WTC11 (cell line): ENCODE measurements at regions not wholly inside any gene's neighbourhood (a gene's known extent, or its start where the extent isn't known, plus 50 kb on each side); places are given as distances from the start of the nearest gene placed in this dataset.

Experiments
- ATAC-seq: fragments of 200-7000 bp; cut with Tn5 transposase; 2 replicates; pipeline ENCODE4 v1.10.0; 2021; ENCODE audit warnings: mild to moderate bottlenecking, moderate library complexity
- CTCF ChIA-PET: fragments of 300-600 bp; sonication (Branson Sonifier 250); formaldehyde crosslinking; loops from one replicate; lab custom pipeline; 2021; ENCODE audit warnings: antibody characterized with exemption; lab: Charles Lee
- POLR2A ChIA-PET: fragments of 350-600 bp; sonication (Branson Sonifier 250); formaldehyde crosslinking; loops from one replicate; lab custom pipeline; 2021; ENCODE audit warnings: antibody characterized with exemption; lab: Charles Lee
- DNase-seq: peaks from one replicate; pipeline ENCODE4 v3.0.0; 2021; ENCODE audit warnings: low spot score
- H3K27ac Mint-ChIP-seq: 2 replicates; pipeline ENCODE4 v1.8.0; 2021; ENCODE audit warnings: mixed read lengths
- H3K27me3 Mint-ChIP-seq: 2 replicates; pipeline ENCODE4 v1.8.0; 2021; ENCODE audit warnings: low read depth, mild to moderate bottlenecking, moderate library complexity, mixed read lengths
- H3K36me3 Mint-ChIP-seq: 2 replicates; pipeline ENCODE4 v1.8.0; 2021; ENCODE audit warnings: mixed read lengths
- H3K4me1 Mint-ChIP-seq: 2 replicates; pipeline ENCODE4 v1.8.0; 2022; ENCODE audit warnings: mixed read lengths
- H3K4me3 Mint-ChIP-seq: 2 replicates; pipeline ENCODE4 v1.8.0; 2021; ENCODE audit warnings: mild to moderate bottlenecking, moderate library complexity, mixed read lengths
- H3K9me3 Mint-ChIP-seq: 2 replicates; pipeline ENCODE4 v1.8.0; 2021; ENCODE audit warnings: mixed read lengths
- CTCF ChIP-seq: fragments of 200-600 bp; IDR thresholded peaks from 2 replicates; pipeline ENCODE4 v1.8.0; 2022; ENCODE audit warnings: antibody characterized with exemption
- EMX1 ChIP-seq: fragments of 250-450 bp; sonication (Bioruptor Pico); IDR thresholded peaks from 2 replicates; pipeline ENCODE4 v1.8.0; 2021; ENCODE audit warnings: mild to moderate bottlenecking
- ESRRA ChIP-seq: sonication (generic); formaldehyde crosslinking; IDR thresholded peaks from 2 replicates; pipeline ENCODE4 v1.8.1; 2022; ENCODE audit warnings: mild to moderate bottlenecking, missing genetic modification reagents, borderline replicate concordance
- FOXJ3 ChIP-seq: sonication (generic); formaldehyde crosslinking; IDR thresholded peaks from 2 replicates; pipeline ENCODE4 v1.9.0; 2021; ENCODE audit warnings: missing genetic modification reagents, mild to moderate bottlenecking, borderline replicate concordance
- GABPB1 ChIP-seq: sonication (generic); formaldehyde crosslinking; IDR thresholded peaks from 2 replicates; pipeline ENCODE4 v1.8.1; 2023; ENCODE audit warnings: mild to moderate bottlenecking, missing genetic modification reagents
- GTF2I ChIP-seq: fragments of 250-450 bp; sonication (Bioruptor Pico); conservative IDR thresholded peaks from 2 replicates; pipeline ENCODE4 v1.4.0; 2021; ENCODE audit warnings: mild to moderate bottlenecking
- IRF2 ChIP-seq: sonication (generic); formaldehyde crosslinking; IDR thresholded peaks from 2 replicates; pipeline ENCODE4 v1.8.0; 2022; ENCODE audit warnings: low read depth, missing genetic modification reagents, borderline replicate concordance
- MXD4 ChIP-seq: fragments of 250-450 bp; sonication (Bioruptor Pico); IDR thresholded peaks from 2 replicates; pipeline ENCODE4 v1.8.0; 2021; ENCODE audit warnings: mild to moderate bottlenecking, moderate library complexity, borderline replicate concordance
- MYBL2 ChIP-seq: sonication (generic); formaldehyde crosslinking; IDR thresholded peaks from 2 replicates; pipeline ENCODE4 v1.8.1; 2023; ENCODE audit warnings: mild to moderate bottlenecking, moderate library complexity, missing genetic modification reagents
- NFATC4 ChIP-seq: fragments of 250-450 bp; sonication (Bioruptor Pico); IDR thresholded peaks from 2 replicates; pipeline ENCODE4 v1.9.0; 2021; ENCODE audit warnings: mild to moderate bottlenecking
- NFE2L1 ChIP-seq: sonication (generic); formaldehyde crosslinking; IDR thresholded peaks from 2 replicates; pipeline ENCODE4 v1.8.1; 2023; ENCODE audit warnings: missing genetic modification reagents
- RORB ChIP-seq: fragments of 250-450 bp; sonication (Bioruptor Pico); IDR thresholded peaks from 2 replicates; pipeline ENCODE4 v1.9.0; 2021; ENCODE audit warnings: mild to moderate bottlenecking
- SMAD4 ChIP-seq: sonication (generic); formaldehyde crosslinking; IDR thresholded peaks from 2 replicates; pipeline ENCODE4 v1.8.0; 2022; ENCODE audit warnings: mild to moderate bottlenecking, missing genetic modification reagents
- TCF7 ChIP-seq: sonication (generic); formaldehyde crosslinking; IDR thresholded peaks from 2 replicates; pipeline ENCODE4 v1.8.0; 2022; ENCODE audit warnings: mild to moderate bottlenecking, low read depth, missing genetic modification reagents, moderate library complexity
- TEAD4 ChIP-seq: sonication (generic); formaldehyde crosslinking; IDR thresholded peaks from 2 replicates; pipeline ENCODE4 v1.8.0; 2022; ENCODE audit warnings: mild to moderate bottlenecking, missing genetic modification reagents
- ZMAT4 ChIP-seq: fragments of 250-450 bp; sonication (Bioruptor Pico); IDR thresholded peaks from 2 replicates; pipeline ENCODE4 v1.9.0; 2021; ENCODE audit warnings: mild to moderate bottlenecking
- ZNF219 ChIP-seq: sonication (generic); formaldehyde crosslinking; IDR thresholded peaks from 2 replicates; pipeline ENCODE4 v1.8.0; 2023; ENCODE audit warnings: missing genetic modification reagents, mild to moderate bottlenecking, borderline replicate concordance
- ZNF396 ChIP-seq: fragments of 250-450 bp; sonication (Bioruptor Pico); IDR thresholded peaks from 2 replicates; pipeline ENCODE4 v1.8.0; 2021; ENCODE audit warnings: mild to moderate bottlenecking, moderate library complexity, borderline replicate concordance
- TF ChIP-seq, protein P1 (sequence below): sonication (generic); formaldehyde crosslinking; IDR thresholded peaks from 2 replicates; pipeline ENCODE4 v1.8.0; 2022; ENCODE audit warnings: mild to moderate bottlenecking, missing genetic modification reagents
- TF ChIP-seq, protein P2 (sequence below): sonication (generic); formaldehyde crosslinking; IDR thresholded peaks from 2 replicates; pipeline ENCODE4 v1.8.1; 2022; ENCODE audit warnings: low read depth, mild to moderate bottlenecking, moderate library complexity, missing genetic modification reagents, borderline replicate concordance
- TF ChIP-seq, protein P3 (sequence below): fragments of 250-450 bp; sonication (Bioruptor Pico); IDR thresholded peaks from 2 replicates; pipeline ENCODE4 v1.9.0; 2021; ENCODE audit warnings: moderate library complexity, mild to moderate bottlenecking, inconsistent platforms, borderline replicate concordance
- TF ChIP-seq, protein P4 (sequence below): fragments of 250-450 bp; sonication (Bioruptor Pico); IDR thresholded peaks from 2 replicates; pipeline ENCODE4 v1.8.0; 2021; ENCODE audit warnings: mild to moderate bottlenecking
- TF ChIP-seq, protein P5 (sequence below): sonication (generic); formaldehyde crosslinking; IDR thresholded peaks from 2 replicates; pipeline ENCODE4 v1.8.1; 2023; ENCODE audit warnings: mild to moderate bottlenecking, missing genetic modification reagents
- TF ChIP-seq, protein P6 (sequence below): sonication (generic); formaldehyde crosslinking; IDR thresholded peaks from 2 replicates; pipeline ENCODE4 v1.8.1; 2022; ENCODE audit warnings: mild to moderate bottlenecking, missing genetic modification reagents, moderate library complexity, borderline replicate concordance
- TF ChIP-seq, protein P7 (sequence below): sonication (generic); formaldehyde crosslinking; IDR thresholded peaks from 2 replicates; pipeline ENCODE4 v1.8.0; 2022; ENCODE audit warnings: mild to moderate bottlenecking, missing genetic modification reagents

GRCh38 chr10:83908506-83908905 is 230.8 kb upstream of the GHITM start:
- peaks cover 15% of the 10 kb centered on the region; the same call in 1 of the 2 replicates for H3K4me1 Mint-ChIP-seq
- ChIA-PET CTCF (interaction anchor here (0.7 kb wide), 1 partner anchor 9 kb away, joined by 3 read pairs; no protein-coding TSS in a partner anchor), POLR2A (no interaction called here)
- TF ChIP-seq ZNF219 (CRISPR knock-in tag) (no peak), NFE2L1 (CRISPR knock-in tag) (no peak), GABPB1 (CRISPR knock-in tag) (no peak), ESRRA (CRISPR knock-in tag) (no peak), GTF2I (no peak), EMX1 (CRISPR knock-in tag) (no peak), TCF7 (CRISPR knock-in tag) (no peak), SMAD4 (CRISPR knock-in tag) (no peak), ZMAT4 (CRISPR knock-in tag) (no peak), MYBL2 (CRISPR knock-in tag) (no peak), MXD4 (CRISPR knock-in tag) (no peak), RORB (CRISPR knock-in tag) (no peak), ZNF396 (CRISPR knock-in tag) (no peak)
- TF ChIP-seq, protein P1, sequence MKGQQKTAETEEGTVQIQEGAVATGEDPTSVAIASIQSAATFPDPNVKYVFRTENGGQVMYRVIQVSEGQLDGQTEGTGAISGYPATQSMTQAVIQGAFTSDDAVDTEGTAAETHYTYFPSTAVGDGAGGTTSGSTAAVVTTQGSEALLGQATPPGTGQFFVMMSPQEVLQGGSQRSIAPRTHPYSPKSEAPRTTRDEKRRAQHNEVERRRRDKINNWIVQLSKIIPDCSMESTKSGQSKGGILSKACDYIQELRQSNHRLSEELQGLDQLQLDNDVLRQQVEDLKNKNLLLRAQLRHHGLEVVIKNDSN (CRISPR knock-in tag), result no peak
- TF ChIP-seq, protein P2, sequence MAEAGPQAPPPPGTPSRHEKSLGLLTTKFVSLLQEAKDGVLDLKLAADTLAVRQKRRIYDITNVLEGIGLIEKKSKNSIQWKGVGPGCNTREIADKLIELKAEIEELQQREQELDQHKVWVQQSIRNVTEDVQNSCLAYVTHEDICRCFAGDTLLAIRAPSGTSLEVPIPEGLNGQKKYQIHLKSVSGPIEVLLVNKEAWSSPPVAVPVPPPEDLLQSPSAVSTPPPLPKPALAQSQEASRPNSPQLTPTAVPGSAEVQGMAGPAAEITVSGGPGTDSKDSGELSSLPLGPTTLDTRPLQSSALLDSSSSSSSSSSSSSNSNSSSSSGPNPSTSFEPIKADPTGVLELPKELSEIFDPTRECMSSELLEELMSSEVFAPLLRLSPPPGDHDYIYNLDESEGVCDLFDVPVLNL, result no peak
- TF ChIP-seq, protein P3, sequence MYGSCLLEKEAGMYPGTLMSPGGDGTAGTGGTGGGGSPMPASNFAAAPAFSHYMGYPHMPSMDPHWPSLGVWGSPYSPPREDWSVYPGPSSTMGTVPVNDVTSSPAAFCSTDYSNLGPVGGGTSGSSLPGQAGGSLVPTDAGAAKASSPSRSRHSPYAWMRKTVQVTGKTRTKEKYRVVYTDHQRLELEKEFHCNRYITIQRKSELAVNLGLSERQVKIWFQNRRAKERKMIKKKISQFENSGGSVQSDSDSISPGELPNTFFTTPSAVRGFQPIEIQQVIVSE (CRISPR knock-in tag), result no peak
- TF ChIP-seq, protein P4, sequence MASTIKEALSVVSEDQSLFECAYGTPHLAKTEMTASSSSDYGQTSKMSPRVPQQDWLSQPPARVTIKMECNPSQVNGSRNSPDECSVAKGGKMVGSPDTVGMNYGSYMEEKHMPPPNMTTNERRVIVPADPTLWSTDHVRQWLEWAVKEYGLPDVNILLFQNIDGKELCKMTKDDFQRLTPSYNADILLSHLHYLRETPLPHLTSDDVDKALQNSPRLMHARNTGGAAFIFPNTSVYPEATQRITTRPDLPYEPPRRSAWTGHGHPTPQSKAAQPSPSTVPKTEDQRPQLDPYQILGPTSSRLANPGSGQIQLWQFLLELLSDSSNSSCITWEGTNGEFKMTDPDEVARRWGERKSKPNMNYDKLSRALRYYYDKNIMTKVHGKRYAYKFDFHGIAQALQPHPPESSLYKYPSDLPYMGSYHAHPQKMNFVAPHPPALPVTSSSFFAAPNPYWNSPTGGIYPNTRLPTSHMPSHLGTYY, result no peak
- TF ChIP-seq, protein P5, sequence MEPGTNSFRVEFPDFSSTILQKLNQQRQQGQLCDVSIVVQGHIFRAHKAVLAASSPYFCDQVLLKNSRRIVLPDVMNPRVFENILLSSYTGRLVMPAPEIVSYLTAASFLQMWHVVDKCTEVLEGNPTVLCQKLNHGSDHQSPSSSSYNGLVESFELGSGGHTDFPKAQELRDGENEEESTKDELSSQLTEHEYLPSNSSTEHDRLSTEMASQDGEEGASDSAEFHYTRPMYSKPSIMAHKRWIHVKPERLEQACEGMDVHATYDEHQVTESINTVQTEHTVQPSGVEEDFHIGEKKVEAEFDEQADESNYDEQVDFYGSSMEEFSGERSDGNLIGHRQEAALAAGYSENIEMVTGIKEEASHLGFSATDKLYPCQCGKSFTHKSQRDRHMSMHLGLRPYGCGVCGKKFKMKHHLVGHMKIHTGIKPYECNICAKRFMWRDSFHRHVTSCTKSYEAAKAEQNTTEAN (CRISPR knock-in tag), result no peak
- TF ChIP-seq, all 79 proteins: peak for 0
- no peak overlapping the region for H3K27ac Mint-ChIP-seq
- DNase-seq (no peak), ATAC-seq (peak; percentile 23)
- no peak overlapping the region for H3K4me3 Mint-ChIP-seq
- H3K9me3 Mint-ChIP-seq, result peaks cover under 1% of the 10 kb centered on the region
- no peaks in the 10 kb centered on the region for H3K27me3 Mint-ChIP-seq
- no peaks in the 10 kb centered on the region for H3K36me3 Mint-ChIP-seq

DNA sequence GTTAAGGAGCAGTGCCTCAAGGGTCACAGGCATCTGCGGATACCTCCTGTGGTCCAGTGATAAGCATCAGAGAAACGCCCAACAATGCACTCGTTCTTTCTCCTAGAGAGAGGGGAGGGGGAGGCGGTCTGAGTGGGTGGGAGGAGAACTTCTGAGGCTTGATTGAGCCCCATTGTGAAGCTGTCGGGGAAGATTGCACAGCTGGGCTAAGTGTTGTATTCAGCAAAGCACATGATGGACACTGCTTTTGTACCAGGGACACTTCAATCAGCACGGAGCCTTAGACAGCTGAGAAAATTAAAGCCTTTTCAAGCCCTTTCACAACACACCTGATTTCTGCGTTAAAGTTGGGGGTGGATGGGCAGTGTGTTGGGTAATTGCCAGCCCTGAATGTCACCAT is 230.3 kb upstream of the GHITM start:
- H3K27me3 Mint-ChIP-seq, result no peaks in the 10 kb centered on the region
- DNase-seq, result no peak
- ChIA-PET CTCF (interaction anchor here (0.7 kb wide), 1 partner anchor 8 kb away, joined by 3 read pairs; no protein-coding TSS in a partner anchor), POLR2A (no interaction called here)
- H3K4me3 Mint-ChIP-seq, result no peak overlapping the region
- H3K27ac Mint-ChIP-seq, result no peak overlapping the region
- H3K9me3 Mint-ChIP-seq, result no peaks in the 10 kb centered on the region
- peaks cover 15% of the 10 kb centered on the region; the same call in 1 of the 2 replicates for H3K4me1 Mint-ChIP-seq
- no peaks in the 10 kb centered on the region for H3K36me3 Mint-ChIP-seq
- ATAC-seq, result peak; percentile 40
- TF ChIP-seq, protein P5 (CRISPR knock-in tag), result no peak
- TF ChIP-seq, protein P6, sequence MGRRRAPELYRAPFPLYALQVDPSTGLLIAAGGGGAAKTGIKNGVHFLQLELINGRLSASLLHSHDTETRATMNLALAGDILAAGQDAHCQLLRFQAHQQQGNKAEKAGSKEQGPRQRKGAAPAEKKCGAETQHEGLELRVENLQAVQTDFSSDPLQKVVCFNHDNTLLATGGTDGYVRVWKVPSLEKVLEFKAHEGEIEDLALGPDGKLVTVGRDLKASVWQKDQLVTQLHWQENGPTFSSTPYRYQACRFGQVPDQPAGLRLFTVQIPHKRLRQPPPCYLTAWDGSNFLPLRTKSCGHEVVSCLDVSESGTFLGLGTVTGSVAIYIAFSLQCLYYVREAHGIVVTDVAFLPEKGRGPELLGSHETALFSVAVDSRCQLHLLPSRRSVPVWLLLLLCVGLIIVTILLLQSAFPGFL (CRISPR knock-in tag), result no peak
- TF ChIP-seq IRF2 (CRISPR knock-in tag) (no peak), NFATC4 (no peak), TCF7 (CRISPR knock-in tag) (no peak), FOXJ3 (CRISPR knock-in tag) (no peak), TEAD4 (CRISPR knock-in tag) (no peak), CTCF (no peak)
- TF ChIP-seq, protein P7, sequence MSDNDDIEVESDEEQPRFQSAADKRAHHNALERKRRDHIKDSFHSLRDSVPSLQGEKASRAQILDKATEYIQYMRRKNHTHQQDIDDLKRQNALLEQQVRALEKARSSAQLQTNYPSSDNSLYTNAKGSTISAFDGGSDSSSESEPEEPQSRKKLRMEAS (CRISPR knock-in tag), result no peak
